ENCODE measurements at regions not wholly inside any gene's neighbourhood (a gene's known extent, or its start where the extent isn't known, plus 50 kb on each side); places are given as distances from the start of the nearest gene placed in this dataset.
A peak's percentile ranks its signal among the peaks of the same experiment; 100 is the strongest.

DNA sequence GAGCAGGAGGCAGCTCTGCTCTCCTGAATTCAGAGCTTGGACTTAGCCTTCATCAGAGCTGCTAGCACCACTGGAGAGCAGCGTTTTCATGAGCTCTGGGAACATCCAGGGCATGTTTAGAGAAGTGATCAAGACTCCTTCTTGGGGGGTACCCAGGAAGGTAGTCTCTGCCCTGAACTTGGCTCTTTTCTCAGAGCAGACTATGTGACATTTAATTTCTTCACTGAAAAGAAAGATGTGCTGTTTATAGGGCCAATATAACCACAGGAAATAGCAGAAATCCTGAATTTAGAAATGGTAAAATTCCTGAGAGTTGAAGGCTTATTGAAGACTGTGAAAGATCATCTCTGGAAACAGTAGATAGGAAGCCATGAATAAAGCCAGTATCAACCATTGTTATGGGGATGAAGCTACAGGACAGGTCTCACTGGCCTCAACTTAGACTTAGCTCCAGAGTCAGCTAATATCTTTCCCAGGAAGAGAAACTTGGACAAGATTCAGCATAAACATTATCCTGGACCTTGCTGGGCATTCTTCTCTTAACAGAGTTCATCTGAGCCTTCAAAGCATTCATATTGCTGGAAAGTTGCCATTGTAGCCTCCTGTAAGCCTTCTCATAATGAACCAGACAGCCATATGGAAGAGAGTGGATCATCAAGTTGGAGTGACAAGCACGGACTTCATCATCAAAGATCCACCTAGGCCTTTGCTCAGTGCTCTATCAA lies 386.6 kb upstream of the THBS1 start:
- no peak for DNase-seq

GRCh38 chr15:39195961-39196486 lies 384.9 kb upstream of the THBS1 start:
- DNase-seq: no peak

DNA sequence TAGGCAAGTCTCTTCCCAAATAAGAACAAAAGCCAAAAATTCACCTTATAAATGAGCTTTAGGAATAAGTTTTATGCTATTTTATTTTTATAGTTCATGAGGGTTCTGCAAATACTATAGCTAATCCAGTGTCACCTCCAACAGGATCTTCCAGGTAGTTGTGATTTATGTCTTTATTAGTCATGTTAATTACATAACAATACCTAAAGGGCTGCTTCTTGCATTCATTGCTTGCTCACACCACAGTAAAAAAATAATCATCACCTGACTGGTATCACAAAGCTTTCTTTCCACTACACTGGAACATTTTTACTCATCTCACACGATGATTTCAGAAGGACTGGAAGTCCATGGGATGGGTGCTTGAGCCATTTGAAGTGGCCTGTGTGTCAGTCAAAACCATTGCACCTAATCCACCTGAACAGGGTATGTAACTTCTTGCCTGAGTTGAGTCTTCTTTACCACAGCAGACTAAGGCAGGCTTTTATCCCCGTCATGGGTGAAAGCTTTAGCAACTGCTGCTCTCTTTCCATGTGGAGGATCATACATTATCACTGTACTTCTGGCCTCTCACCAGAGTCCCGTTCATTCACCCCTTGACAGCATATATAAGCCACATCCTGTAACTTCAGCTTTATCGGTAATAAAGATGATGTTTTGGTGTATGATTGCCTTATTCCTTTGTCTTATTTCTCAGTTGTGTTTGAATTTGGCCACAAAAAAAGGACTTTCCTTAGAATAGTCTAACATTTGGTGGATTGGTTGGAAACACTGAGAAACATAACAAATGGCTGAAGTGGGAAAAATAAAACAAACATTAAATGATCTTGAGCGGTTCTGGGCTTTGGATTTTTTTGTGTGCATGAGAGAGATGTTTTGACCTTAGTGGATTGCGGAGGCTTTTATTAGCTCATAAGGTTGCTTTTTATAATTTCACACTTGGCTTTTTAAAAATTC lies 382.6 kb upstream of the THBS1 start:
- DNase-seq: peak; percentile 26

DNA sequence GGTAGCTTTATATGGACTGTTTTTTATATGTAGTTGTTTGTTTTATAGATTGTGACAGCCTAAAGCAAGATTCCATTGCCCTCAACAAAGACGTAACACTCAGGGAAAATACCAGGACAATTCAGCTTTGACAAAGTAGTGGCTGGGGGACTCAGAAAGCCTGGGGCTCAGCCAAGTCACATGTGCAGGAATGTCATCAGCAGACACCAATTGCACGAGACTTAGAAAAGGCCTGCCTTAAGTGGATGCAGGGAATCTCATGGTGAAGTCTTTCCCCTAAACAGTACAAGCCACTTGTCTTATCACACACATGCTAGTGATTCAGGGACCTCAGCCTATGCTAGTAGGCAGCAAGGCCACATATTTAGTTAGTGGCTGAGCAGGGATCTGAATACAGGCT lies 381.8 kb upstream of the THBS1 start:
- no peak for DNase-seq

DNA sequence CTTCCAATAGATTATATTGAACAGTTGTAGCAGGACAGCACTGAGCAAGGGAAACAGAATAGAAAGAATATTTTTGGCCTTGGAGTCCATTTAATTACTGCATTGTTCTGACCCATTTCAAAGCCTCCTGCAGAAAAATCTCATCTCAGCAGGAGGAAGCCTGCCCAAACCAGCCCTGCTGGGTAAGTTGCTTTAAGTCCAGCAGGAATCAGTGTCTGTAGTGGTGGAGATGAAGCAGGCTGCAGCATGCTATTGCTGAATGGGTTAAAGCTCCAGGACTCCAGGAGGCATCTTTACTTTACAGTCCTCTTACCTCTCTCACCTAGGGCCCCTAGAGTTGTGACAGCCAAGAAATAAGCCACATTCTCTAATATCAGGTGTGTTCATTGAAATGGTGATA lies 380.3 kb upstream of the THBS1 start:
- DNase-seq: no peak

DNA sequence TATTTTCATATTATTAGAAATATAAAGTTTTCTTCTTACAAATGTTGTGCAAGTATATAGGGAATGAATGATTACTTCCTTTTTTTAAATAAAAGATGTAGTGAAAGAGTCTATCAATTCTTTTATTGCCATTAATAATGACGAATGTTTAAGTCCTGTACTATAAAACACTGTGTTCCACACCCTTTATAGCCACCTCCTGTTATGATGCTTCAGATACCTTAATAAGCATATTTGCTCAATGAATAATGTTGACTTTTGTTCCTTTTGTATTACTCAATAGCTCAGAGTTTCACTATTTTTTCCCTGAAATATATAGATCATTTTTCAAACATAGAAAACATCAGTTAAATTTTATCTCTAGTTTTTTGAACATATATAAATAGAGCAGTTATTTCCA lies 378.2 kb upstream of the THBS1 start:
- no peak for DNase-seq

GRCh38 chr15:39204031-39204430 lies 376.8 kb upstream of the THBS1 start:
- no peak for DNase-seq

GRCh38 chr15:39205081-39205480 lies 375.8 kb upstream of the THBS1 start:
- no peak for DNase-seq

DNA sequence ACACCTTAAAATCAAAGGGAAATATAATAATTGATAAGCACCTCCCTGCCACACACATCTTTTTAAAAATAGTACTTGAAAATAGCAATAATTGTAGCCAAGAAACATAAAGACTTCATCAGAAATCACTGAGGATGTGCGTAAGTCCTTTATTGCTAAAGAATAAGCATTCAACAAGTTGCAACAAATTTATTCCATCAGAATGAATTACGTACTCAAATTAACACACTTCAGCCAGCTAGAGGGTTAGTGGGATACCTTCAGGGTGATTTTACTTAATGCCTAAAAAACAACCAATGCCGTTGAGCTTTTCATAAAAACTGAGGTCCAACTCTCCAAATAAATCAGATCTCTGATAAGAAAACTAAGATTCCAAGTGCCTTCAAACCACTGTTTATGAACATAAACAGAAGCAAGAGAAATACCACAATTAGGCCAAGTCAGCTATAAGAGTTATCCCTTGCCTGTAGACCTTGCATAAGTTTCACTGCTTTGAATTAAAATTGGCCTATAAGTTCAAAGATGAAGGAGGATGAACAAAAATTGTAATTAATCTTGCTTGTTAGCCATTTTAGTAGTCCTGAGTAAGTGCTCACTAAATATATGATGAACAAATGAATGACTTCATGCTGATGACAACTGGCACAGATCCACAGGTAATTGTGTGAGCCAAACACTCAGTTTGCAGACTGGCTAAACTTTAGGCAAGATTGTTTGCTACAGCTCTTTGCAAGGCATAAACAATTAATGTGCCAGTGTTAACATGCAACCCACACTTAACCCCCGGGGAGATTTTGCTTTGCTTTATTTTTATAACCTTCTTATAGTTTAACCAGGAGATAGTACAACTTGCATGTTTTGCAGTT lies 375.1 kb upstream of the THBS1 start:
- DNase-seq: no peak

DNA sequence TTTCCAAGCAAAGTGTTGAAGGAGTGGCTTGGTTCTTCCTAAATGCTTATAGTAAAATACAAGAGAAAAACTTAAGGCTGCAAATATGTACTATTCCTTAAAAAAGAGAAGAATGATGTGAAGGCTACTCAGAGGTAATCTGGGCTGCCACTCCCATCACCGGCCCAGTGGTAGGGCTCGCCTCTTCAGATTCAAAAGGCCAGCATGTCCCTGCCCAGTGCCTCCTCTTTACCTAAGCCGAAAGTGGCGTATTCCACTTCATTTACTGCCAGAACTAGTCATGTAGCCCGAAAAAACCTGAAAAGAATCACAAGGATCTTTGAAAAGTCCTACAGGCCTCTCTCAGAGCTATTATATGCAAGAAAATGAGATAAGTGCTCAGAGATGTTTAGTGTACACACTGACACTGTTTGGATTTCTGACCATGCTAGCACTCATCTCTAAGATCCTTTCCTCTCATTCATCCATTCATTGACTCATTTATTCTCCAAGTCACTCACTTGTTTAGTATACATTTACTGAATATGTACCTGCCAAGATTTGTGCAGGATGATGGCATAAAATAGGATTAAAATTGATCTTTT lies 373.3 kb upstream of the THBS1 start:
- no peak for DNase-seq

GRCh38 chr15:39208187-39208586 lies 372.7 kb upstream of the THBS1 start:
- no peak for DNase-seq

DNA sequence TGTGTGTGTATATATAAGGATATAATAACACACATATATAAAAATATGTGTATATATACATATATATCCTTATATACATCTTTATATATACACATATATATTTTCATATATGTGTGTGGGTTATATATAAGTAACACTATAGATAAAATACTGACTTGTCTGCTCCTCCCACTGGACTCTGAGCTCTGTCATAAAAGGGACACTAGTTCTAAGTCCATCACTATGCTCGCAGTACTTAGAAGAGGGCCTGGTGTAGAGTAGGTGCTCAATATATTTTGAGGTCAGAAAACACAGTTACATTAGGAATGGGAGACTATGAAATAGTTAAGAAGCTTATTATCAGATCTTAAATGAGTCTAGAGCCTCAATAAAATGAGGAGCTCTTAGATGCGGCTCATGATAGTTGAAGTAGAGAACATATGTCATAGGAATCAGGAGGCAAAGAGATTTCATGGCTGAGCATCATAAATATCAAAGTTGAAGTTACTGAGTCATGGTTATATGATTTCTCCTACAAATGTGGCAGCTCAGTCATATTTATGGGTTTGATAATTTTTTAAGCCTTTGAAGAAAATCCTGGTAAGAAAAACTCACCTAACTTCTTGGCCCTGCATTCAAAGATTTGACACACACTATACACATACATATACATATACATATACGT lies 371.2 kb upstream of the THBS1 start:
- DNase-seq: no peak

DNA sequence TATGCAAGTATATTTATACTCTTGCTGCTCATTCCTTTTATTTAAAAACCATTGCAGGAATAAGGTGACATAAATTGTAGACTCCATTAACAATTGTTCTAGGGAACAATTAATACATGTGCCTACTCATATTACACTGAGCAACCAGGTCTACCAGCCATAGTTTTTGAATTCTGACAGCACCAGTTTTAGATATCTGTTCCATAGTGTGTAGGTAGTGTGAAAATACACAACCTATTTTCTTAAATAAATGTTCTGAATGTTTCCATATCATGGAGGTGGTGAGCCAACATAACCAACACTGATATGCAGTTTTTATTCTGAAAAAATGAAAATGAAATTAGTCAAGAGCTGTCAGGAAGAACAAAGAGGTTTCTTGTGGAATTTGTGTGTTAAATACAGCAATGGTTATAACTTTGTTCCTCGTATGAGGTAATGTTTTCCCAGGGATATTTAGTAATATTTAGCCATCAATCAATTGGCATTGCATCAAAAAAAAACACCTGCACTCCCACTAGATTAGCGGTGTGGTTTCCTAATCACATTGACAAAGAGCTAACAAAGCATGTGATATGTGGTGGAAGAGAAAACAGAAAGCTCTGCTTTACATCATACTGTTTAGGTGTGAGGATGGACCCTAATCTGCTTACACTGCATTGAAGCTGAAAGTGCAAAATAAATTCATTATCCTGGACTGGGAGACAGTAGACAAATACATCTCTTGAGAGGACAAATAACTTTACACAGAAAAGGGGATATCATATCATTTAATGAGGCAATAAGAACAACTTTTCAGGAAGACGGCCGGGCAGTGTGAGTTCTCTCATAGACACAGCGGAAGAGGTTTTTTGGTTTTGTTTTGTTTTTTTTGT lies 369.5 kb upstream of the THBS1 start:
- no peak for DNase-seq

GRCh38 chr15:39213385-39213840 lies 367.5 kb upstream of the THBS1 start:
- DNase-seq: no peak

GRCh38 chr15:39215015-39215414 lies 365.9 kb upstream of the THBS1 start:
- no peak for DNase-seq

GRCh38 chr15:39216816-39217215 lies 364.1 kb upstream of the THBS1 start:
- DNase-seq: no peak

DNA sequence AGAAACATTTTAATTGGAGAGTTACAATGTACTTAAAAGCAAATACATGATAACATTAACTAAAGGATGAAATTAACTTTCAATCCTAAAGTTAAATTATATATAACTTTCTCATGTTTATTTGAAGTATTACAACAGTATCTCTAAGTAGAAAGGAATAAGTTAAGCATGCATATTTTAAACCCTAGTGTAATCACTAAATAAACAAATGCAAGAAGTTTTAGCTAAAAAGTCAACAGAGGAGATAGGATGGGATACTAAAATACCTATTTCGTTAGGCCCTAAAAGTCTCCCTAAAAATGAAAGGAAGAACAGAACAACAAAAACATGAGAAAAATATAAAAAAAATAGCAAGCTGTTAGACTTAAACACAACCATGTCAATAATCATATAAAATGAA lies 361.3 kb upstream of the THBS1 start:
- no peak for DNase-seq

DNA sequence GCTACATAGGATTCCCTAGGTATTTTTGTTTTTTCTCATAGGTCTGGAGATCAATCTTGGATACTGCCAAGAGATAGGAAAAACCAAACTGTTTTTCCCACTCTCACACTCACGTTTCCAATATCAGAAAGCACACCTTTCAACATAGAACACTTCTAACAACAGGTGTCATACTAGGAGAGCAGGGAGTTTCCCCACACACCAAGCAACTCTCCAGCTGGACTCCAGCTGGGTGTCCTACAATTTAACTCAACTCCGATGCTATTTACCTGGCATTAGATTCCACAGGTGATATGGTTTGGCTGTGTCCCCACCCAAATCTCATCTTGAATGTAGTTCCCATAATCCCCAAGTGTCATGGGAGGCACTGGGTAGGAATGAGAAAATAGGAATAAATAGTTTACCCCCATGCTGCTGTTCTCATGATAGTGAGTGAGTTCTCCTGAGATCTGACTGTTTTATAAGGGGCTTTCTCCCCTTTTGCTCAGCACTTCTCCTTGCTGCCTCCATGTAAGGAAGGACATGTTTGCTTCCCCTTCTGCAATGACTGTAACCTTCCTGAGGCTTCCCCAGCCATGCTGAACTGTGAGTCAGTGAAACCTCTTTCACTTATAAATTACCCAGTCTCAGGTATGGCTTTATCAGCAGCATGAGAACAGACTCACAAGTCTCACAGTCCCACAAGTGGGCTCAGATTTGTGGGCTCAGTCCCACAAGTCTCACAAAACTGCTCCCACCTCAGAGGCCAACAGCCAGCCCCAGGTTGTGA lies 354.5 kb upstream of the THBS1 start:
- DNase-seq: no peak

DNA sequence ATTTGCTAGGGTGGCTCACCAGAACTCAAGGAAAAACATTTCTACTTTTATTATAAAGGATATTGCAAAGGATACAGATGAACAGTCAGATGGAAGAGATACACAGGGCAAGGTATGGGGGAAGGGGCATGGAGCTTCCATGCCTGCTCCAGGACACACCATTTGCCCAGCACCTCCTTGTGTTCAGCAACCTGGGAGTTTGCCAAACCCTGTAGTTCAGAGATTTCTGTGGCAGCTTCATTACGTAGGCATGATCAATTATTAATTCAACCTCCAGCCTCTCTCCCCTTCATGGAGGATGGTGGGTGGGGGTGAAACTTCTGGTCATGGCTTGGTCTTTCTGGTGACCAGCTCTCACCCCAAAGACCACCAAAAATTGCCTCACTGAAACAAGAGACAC lies 353.9 kb upstream of the THBS1 start:
- DNase-seq: no peak

- DNase-seq: no peak
These were observed 352.0 kb upstream of the THBS1 start for GRCh38 chr15:39228889-39229288.
